OCI-LY1 (cell line): ENCODE measurements at regions not wholly inside any gene's neighbourhood (a gene's known extent, or its start where the extent isn't known, plus 50 kb on each side); places are given as distances from the start of the nearest gene placed in this dataset.

Experiments used
- H2AFZ ChIP-seq: fragments of 200-600 bp; sonication (generic), shearing (Covaris generic); 2 replicates; pipeline ENCODE4 v1.6.0; 2014; ENCODE audit warnings: antibody characterized with exemption, mild to moderate bottlenecking, low read length
- H3F3A ChIP-seq: fragments of 200-600 bp; sonication (generic), shearing (Covaris generic); 2 replicates; pipeline ENCODE4 v1.6.0; 2014; ENCODE audit warnings: mild to moderate bottlenecking, antibody characterized with exemption, low read length, moderate library complexity; ENCODE audit not compliant: insufficient read depth
- H3K27ac ChIP-seq: fragments of 200-600 bp; sonication (generic); 2 replicates; pipeline ENCODE4 v1.5.1; 2014; ENCODE audit warnings: low read length, mixed run types, mild to moderate bottlenecking, low read depth; ENCODE audit not compliant: poor library complexity, severe bottlenecking
- H3K27me3 ChIP-seq: fragments of 200-600 bp; sonication (generic); 2 replicates; pipeline ENCODE4 v1.6.0; 2014; ENCODE audit warnings: antibody characterized with exemption, mild to moderate bottlenecking, low read length, moderate library complexity; ENCODE audit not compliant: insufficient read depth
- H3K36me3 ChIP-seq: fragments of 200-600 bp; sonication (generic); 2 replicates; pipeline ENCODE4 v1.6.1; 2014; ENCODE audit warnings: mild to moderate bottlenecking, antibody characterized with exemption, low read length, moderate library complexity, mixed read lengths; ENCODE audit not compliant: insufficient read depth
- H3K4me1 ChIP-seq: fragments of 200-600 bp; sonication (generic); 2 replicates; pipeline ENCODE4 v1.5.1; 2014; ENCODE audit warnings: mild to moderate bottlenecking, low read length, moderate library complexity; ENCODE audit not compliant: insufficient read depth, severe bottlenecking
- H3K4me2 ChIP-seq: fragments of 200-600 bp; sonication (generic), shearing (Covaris generic); 2 replicates; pipeline ENCODE4 v1.6.1; 2014; ENCODE audit warnings: low read length
- H3K4me3 ChIP-seq: fragments of 200-600 bp; sonication (generic); 2 replicates; pipeline ENCODE4 v1.5.1; 2014; ENCODE audit warnings: low read length, low read depth, mild to moderate bottlenecking, mixed read lengths; ENCODE audit not compliant: poor library complexity, severe bottlenecking
- H3K79me2 ChIP-seq: fragments of 200-600 bp; shearing (Covaris generic); 2 replicates; pipeline ENCODE4 v1.6.1; 2016; ENCODE audit warnings: mixed run types, low read length, mixed read lengths; ENCODE audit not compliant: insufficient read depth
- H3K9ac ChIP-seq: fragments of 200-600 bp; sonication (generic), shearing (Covaris generic); 2 replicates; pipeline ENCODE4 v1.6.1; 2014; ENCODE audit warnings: mild to moderate bottlenecking, low read length, mixed read lengths
- H3K9me2 ChIP-seq: fragments of 200-600 bp; sonication (generic), shearing (Covaris generic); 2 replicates; pipeline ENCODE4 v1.6.1; 2014; ENCODE audit warnings: low read depth, mild to moderate bottlenecking, low read length, mixed read lengths
- H3K9me3 ChIP-seq: fragments of 200-600 bp; shearing (Covaris generic); 2 replicates; pipeline ENCODE4 v1.6.1; 2014; ENCODE audit warnings: low read length, mixed read lengths
- H4K20me1 ChIP-seq: fragments of 200-600 bp; sonication (generic), shearing (Covaris generic); 2 replicates; pipeline ENCODE4 v1.6.0; 2016; ENCODE audit warnings: mild to moderate bottlenecking, low read length; ENCODE audit not compliant: insufficient read depth
- EZH2 ChIP-seq: fragments of 200-600 bp; sonication (generic), shearing (Covaris generic); IDR thresholded peaks from 2 replicates; pipeline ENCODE4 v1.8.0; 2017; ENCODE audit warnings: borderline replicate concordance, mixed run types, mild to moderate bottlenecking, antibody characterized with exemption, low read length, moderate library complexity, mixed read lengths
- TF ChIP-seq, protein P1 (sequence below): fragments of 200-600 bp; sonication (generic), shearing (Covaris generic); IDR thresholded peaks from 2 replicates; pipeline ENCODE4 v1.5.1; 2017; ENCODE audit warnings: mild to moderate bottlenecking, antibody characterized with exemption, low read length, moderate library complexity, mixed read lengths

DNA sequence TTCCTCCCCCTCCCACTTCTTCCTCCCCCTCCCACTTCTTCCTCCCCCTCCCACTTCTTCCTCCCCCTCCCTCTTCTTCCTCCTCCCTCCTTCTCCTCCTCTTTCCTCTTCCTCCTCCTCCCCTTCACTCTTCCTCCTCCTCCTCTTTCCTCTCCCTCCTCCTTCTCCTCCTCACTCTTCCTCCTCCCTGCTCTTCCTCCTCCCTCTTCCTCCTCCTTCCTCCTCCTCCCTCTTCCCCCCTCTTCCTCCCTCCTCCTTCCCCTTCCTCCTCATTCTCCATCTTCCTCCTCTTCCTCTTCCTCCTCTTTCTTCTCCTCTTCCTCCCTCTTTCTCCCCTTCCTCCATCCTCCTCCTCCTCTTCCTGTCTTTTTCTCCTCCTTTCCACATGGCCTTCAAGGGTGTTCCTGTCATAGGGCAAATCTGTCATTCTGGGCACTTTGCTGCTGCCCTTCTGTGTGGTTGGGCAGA, 111.4 kb downstream of the PHETA1 start:
- no peak overlapping the region for H3K27ac ChIP-seq
- TF ChIP-seq, protein P1, sequence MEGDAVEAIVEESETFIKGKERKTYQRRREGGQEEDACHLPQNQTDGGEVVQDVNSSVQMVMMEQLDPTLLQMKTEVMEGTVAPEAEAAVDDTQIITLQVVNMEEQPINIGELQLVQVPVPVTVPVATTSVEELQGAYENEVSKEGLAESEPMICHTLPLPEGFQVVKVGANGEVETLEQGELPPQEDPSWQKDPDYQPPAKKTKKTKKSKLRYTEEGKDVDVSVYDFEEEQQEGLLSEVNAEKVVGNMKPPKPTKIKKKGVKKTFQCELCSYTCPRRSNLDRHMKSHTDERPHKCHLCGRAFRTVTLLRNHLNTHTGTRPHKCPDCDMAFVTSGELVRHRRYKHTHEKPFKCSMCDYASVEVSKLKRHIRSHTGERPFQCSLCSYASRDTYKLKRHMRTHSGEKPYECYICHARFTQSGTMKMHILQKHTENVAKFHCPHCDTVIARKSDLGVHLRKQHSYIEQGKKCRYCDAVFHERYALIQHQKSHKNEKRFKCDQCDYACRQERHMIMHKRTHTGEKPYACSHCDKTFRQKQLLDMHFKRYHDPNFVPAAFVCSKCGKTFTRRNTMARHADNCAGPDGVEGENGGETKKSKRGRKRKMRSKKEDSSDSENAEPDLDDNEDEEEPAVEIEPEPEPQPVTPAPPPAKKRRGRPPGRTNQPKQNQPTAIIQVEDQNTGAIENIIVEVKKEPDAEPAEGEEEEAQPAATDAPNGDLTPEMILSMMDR, result no peak
- TF ChIP-seq EZH2, result no peak
- H3K79me2 ChIP-seq, result no peaks in the 10 kb centered on the region
- H3K4me2 ChIP-seq, result no peak overlapping the region
- H3K4me3 ChIP-seq, result no peak overlapping the region
- H3K9ac ChIP-seq, result no peak overlapping the region
- H2AFZ ChIP-seq, result no peak overlapping the region
- H3K36me3 ChIP-seq, result no peaks in the 10 kb centered on the region
- H3K9me3 ChIP-seq, result no peaks in the 10 kb centered on the region
- H3K9me2 ChIP-seq, result no peaks in the 10 kb centered on the region
- H3K27me3 ChIP-seq, result no peaks in the 10 kb centered on the region
- H4K20me1 ChIP-seq, result no peaks in the 10 kb centered on the region
- H3F3A ChIP-seq, result no peaks in the 10 kb centered on the region
- H3K4me1 ChIP-seq, result no peaks in the 10 kb centered on the region

DNA sequence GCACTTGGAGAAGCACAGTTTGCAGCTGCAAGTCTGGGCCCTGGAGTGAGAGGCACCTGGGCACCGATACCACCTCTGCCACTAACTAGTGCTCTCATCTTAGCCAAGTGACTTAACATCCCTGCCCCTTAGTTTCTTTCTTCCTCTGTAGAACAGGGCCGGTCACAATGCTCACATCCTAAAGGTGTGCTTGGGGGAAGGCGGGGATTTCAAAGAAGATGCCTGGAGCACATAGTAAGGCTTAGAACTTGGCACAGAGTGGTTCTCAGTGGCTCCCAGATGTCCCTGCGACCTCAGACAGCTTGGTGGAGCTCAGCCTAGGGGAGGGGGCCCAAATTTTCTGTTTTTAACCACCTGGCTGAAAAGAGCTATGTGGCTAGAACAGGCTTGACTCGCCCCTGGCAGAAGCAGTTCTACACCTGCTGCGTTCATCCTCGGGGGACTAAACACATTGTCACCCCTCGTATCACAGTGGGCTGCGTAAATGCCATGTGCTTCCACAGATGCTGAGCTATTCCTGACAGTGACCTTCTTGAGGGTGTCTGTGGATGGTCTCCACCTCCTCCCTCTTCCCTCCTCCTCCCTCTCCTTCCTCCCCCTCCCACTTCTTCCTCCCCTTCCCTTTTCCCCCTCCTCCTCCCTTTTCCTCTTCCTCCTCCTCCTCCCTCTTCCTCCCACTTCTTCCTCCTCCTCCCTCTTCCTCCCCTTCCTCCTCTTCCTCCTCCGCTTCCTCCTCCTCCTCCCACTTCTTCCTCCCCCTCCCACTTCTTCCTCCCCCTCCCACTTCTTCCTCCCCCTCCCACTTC, 112.1 kb downstream of the PHETA1 start:
- H3K4me2 ChIP-seq, result no peak overlapping the region
- no peaks in the 10 kb centered on the region for H3F3A ChIP-seq
- H3K79me2 ChIP-seq, result no peaks in the 10 kb centered on the region
- no peaks in the 10 kb centered on the region for H3K9me2 ChIP-seq
- no peak overlapping the region for H3K4me3 ChIP-seq
- H3K27me3 ChIP-seq, result no peaks in the 10 kb centered on the region
- no peaks in the 10 kb centered on the region for H3K9me3 ChIP-seq
- H4K20me1 ChIP-seq, result no peaks in the 10 kb centered on the region
- no peak overlapping the region for H3K9ac ChIP-seq
- no peak overlapping the region for H2AFZ ChIP-seq
- H3K4me1 ChIP-seq, result no peaks in the 10 kb centered on the region
- H3K36me3 ChIP-seq, result no peaks in the 10 kb centered on the region
- TF ChIP-seq, protein P1, result no peak
- no peak for TF ChIP-seq EZH2
- H3K27ac ChIP-seq, result no peak overlapping the region

DNA sequence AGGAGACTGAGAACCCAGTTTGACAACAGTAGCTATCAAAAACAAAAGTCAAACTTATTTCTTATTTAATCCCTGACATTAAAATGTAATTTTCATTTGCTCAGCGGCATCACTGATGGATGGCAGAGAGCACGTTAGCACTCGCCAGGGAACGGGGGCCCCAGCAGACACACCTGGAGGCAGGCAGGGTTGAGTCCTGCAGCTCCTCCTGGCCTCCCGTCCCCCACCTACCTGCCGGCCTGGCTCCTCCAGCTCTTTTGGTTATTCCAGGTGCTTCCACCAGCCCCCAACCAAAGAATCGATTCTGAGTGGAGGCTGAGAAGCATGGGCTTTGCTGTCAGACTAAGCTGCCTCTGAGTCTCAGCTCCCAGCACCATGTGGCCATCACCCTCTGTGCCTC, 113.6 kb downstream of the PHETA1 start:
- Histone ChIP-seq H3K4me2 (no peak overlapping the region), H2AFZ (no peak overlapping the region), H3K27me3 (no peaks in the 10 kb centered on the region), H4K20me1 (no peaks in the 10 kb centered on the region), H3K36me3 (no peaks in the 10 kb centered on the region), H3K9me2 (no peaks in the 10 kb centered on the region), H3K9me3 (no peaks in the 10 kb centered on the region), H3K9ac (no peak overlapping the region), H3K27ac (no peak overlapping the region), H3K79me2 (no peaks in the 10 kb centered on the region), H3K4me3 (no peak overlapping the region), H3K4me1 (no peaks in the 10 kb centered on the region), H3F3A (no peaks in the 10 kb centered on the region)
- TF ChIP-seq, protein P1, result no peak
- no peak for TF ChIP-seq EZH2
